GM21528 (cell line): ENCODE measurements at regions not wholly inside any gene's neighbourhood (a gene's known extent, or its start where the extent isn't known, plus 50 kb on each side); places are given as distances from the start of the nearest gene placed in this dataset.
"Not testable (repeated sequence)": the region's sequence is repeated elsewhere in the genome, so short reads cannot be mapped to it uniquely, and the experiment has no call there.

ENCODE experiments used
- ATAC-seq: cut with Tn5 transposase; IDR thresholded peaks from one replicate; pipeline ENCODE4 v1.9.1; 2021; ENCODE audit warnings: mild to moderate bottlenecking, moderate library complexity; ENCODE audit not compliant: unreplicated experiment, low FRiP score

DNA sequence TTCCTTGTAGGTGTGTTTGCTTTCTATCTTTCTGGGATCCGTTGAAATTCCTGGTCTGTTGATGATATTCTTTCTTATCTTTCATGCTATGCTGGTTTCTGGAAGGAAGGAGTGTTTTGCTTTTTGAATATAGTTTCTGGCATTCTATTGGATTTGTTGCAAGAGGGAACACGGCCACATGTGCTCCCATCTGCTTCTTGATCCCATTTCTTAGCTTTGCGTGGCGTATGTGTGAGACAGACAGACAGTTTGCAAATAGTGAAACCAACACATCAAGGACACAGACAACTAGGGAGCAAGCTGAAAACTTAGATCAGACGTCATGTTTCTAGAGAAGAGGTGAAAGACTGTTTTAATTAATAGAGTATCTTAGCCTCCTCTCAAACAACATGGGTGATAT, 261.9 kb upstream of the PUDP start:
- no peak for ATAC-seq

GRCh38 chrX:7399373-7399772, 251.4 kb upstream of the PUDP start:
- no peak for ATAC-seq

- ATAC-seq = no peak
These were observed 242.5 kb upstream of the PUDP start for GRCh38 chrX:7390441-7390840.

- ATAC-seq = no peak
These were observed 241.6 kb upstream of the PUDP start for GRCh38 chrX:7389576-7389975.

DNA sequence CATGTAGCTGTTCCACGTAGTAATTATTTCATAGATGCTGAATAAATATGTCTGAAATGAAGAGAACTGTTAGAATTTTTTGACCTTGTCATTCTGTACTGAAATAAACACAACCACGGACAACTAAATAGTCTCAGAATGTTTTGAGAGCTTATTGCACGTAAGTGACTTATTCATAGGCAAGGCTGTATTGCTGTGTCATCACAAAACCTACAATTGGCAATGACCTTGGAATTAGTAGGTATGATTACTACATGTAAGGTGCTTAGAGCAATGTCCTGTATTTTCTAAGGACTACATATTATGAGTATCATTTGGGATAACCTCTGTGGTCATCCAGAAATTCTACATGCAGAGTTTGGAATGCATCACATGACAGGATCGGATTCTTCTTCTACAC, 237.2 kb upstream of the PUDP start:
- ATAC-seq = no peak

DNA sequence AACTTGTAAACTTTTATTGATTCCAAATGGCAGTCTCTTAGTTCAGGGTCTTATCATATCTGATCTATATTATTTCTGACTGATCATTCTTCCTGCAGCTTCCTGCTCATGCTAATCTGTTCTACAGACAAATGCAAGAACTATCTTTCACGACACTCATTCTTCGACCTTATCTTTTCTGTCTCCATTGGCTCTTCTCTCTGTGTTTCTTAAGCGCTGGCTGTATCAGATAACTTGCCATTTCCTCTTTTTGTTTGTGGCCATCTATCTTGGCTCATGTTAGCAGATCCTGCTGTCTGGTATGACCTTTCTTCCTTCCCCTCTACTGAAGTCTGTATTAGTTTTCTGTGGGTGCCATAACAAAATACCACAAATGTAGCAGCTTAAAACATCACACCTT, 230.5 kb upstream of the PUDP start:
- no peak for ATAC-seq

GRCh38 chrX:7372825-7373525, 225.0 kb upstream of the PUDP start:
- ATAC-seq = no peak

DNA sequence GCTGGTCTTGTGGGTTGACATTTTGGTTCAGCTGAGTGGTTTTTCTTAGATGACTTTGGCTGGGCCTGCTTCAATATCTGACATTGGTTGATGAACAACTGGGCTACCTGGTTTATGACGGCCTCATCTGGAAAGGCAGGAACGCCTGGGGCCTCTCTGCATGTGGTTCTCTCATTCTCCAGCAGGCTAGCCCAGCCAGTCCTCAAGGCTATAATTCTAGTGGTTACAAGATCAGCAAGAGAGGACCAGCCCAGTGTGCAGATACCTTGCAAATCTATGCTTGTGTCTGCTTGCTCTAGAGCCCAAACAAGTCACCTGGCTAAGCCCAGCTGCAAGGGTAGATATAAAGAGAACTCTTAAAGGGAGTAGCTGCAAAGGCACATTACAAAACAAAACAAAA, 214.2 kb upstream of the PUDP start:
- no peak for ATAC-seq

DNA sequence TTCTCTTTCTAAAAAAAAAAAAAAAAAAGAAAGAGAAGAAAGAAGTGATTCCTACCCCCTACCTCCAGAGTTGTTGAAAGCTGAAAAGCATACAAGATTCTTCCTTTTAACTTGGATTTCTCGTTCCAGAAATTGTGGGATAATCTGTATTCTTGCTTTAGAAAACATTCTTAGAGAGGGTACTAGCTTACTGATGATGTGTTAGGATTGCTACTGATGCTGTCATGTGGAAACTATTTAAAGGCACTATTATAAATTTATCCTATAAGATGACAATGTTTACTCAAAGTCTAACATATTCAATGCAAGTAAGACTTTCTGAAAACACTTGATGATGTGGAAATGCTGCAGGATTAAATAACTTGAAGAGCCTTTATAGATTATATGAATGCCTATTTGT, 204.0 kb upstream of the PUDP start:
- ATAC-seq = no peak

GRCh38 chrX:7347465-7347864, 199.5 kb upstream of the PUDP start:
- no peak for ATAC-seq

DNA sequence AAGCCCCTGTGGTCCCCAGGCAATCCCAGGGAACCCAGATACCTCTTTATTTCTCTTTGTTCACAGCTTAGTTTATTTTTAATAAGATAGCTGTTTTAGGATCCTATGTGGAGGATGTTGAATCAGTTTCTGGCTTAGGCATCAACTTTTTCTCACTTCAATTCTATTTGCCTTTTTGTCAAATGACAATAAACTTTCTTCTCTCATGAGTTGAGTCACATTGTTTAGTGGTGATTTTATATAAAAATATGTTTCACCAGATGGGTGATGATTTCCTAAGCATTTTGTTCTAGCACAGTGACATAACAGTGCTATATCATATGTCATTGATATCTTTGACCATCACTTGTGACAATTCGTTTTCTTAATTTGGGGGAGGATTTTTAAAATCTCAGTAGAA, 198.1 kb upstream of the PUDP start:
- no peak for ATAC-seq

GRCh38 chrX:7343181-7343580, 195.2 kb upstream of the PUDP start:
- ATAC-seq = no peak

DNA sequence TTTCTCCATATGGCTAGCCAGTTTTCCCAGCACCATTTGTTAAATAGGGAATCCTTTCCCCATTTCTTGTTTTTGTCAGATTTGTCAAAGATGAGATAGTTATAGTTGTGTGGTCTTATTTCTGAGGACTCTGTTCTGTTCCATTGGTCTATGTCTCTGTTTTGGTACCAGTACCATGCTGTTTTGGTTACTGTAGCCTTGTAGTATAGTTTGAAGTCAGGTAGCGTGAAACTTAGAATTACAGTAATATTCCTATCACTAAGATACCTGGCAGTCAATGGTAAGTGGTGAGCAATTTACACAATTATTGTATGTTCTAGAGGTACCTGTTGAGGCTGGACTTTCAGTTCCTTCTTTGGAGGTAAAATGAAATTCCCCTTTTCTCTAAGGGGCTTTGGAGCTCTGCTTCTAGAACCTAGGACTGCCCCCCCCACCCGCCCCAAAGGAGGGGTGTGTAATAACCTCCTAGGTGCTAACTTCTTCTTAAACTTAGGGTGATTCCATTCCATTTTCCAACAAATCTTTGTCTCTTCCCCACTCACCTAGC, 187.9 kb upstream of the PUDP start:
- not testable (repeated sequence) for ATAC-seq

DNA sequence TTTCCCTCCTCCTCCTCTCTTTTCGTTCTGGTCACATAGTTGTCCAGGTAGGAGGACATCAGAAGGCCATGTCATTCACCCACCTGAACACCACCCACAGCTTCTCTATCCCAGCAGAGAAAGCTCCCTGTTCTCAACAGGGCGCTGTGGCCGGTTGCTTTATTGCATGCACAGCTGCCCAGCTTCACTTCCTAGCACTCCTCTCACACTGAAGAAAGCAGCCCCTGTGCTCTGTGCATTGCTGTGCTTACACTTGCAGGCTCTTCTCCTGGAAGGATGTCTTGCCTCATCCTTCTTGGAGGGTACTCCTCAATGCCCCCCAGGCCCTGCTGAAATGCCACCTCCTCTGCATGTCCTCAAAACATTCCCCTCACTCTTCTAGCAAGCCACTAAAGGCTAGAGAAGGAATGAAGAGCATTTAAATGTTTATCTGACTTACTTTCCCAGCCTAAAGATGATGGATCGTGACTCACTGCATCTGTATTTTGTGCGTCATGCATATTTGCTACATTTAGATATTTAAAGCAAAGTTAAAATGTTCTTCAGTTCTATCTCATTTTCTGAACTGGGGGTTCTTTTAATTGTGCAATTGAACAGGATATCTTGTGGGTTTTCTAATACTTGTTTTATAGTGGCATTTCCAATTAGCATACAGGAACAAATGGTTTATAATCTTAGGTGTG, 186.4 kb upstream of the PUDP start:
- ATAC-seq = no peak

DNA sequence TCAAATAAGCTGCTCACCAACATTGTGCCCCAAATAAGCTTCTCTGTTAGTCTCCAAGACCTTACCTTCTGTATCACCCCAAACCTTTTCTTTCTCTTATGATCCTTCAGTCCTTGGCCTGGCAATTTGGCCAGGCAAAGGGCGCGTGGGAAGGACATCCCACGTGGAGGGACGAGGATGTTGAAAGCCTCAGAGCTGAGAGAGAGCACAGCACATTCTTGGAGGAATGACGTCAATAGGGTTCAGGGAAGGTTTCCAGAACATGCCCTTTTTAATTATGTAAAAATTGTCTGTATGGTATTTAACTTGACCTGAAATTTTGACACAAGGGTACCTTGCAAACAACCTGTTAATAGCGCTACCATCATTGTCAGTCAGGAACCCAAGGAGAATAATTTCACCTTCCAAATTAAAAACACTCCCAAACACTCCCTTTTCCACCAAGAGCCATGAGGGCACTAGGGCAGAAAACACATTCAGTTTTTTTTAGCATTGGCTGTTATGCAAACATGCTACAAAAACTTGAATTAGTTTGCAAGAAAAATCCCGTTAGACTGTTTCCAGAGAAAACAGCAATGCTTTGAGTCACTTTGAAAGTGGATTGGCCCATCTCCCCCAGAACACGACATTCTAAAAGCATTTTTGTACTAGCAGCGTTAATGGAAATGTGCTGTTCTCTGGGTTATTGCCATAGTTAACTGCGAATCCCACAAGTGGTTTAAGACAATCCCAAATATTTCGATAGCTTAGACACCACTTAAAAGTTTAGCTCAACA, 183.2 kb upstream of the PUDP start:
- ATAC-seq = no peak

DNA sequence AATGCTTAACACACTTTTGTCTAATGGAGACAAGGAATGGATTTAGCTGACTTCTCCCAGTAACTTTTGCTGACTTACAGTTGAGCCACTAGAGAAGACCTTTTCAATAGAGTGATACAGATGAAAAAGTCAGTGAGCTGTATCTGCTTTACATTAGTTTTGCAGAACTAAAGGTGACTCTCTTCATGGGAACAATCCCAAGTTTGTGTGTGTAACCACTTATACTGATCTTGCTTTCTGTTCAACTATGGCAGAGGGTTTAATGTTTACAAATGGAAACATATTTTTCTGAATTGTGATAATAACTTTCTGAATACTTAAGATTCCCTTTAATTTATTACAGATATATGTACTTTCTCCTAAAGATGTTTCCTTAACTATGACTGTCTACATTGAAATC, 182.6 kb upstream of the PUDP start:
- ATAC-seq = no peak

GRCh38 chrX:7318661-7319060, 170.7 kb upstream of the PUDP start:
- no peak for ATAC-seq

GRCh38 chrX:7318241-7318640, 170.3 kb upstream of the PUDP start:
- ATAC-seq = no peak

DNA sequence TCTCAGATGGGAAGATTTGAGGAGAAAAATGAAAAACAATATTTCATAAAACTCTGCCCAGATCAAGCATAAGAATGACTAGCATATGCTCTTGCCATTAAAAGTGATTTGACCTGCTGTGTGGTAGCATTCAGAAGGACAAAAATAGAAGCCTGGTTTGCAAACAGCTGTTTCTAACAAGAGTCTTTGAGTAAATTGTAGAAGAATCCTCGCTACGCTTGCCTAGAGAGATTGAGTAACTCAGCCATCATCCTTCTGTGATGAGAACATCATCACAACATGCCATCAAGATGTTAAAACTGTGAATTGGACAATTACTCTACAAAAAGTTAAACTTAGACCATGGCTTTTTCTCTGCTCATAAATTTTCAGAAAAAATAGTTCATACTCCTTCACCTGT, 168.9 kb upstream of the PUDP start:
- no peak for ATAC-seq

- ATAC-seq = no peak
These were observed 168.3 kb upstream of the PUDP start for GRCh38 chrX:7316280-7316679.

- no peak for ATAC-seq
These were observed 166.5 kb upstream of the PUDP start for GRCh38 chrX:7314425-7314824.
